ENCODE measurements at regions not wholly inside any gene's neighbourhood (a gene's known extent, or its start where the extent isn't known, plus 50 kb on each side); places are given as distances from the start of the nearest gene placed in this dataset.

GRCh38 chr5:145579301-145579700, 255.8 kb downstream of the PRELID2 start:
- Histone ChIP-seq H3K27ac (no peak overlapping the region), H3K9ac (ENCODE audit: insufficient read length) (no peak overlapping the region), H3K4me3 (no peak overlapping the region), H3K9me3 (ENCODE audit: low read depth, low read length) (no peaks in the 10 kb centered on the region), H3K36me3 (ENCODE audit: insufficient read depth, low read length) (no peaks in the 10 kb centered on the region)
- no peak for DNase-seq (ENCODE audit: low read depth, low spot score)
- TF ChIP-seq POLR2AphosphoS5 (IDR thresholded peaks at IDR 0.05; ENCODE audit: borderline replicate concordance, low read depth, low read length), result no peak

- Histone ChIP-seq H3K9ac (ENCODE audit: insufficient read length) (no peak overlapping the region), H3K36me3 (ENCODE audit: insufficient read depth, low read length) (no peaks in the 10 kb centered on the region), H3K9me3 (ENCODE audit: low read depth, low read length) (no peaks in the 10 kb centered on the region), H3K4me3 (no peak overlapping the region), H3K27ac (no peak overlapping the region)
- no peak for DNase-seq (ENCODE audit: low read depth, low spot score)
- TF ChIP-seq FOXP2 (optimal IDR thresholded peaks at IDR 0.05; ENCODE audit: control extremely low read depth, extremely low read length, insufficient read depth), result no peak
- TF ChIP-seq EZH2 (IDR thresholded peaks at IDR 0.05), result no peak
- TF ChIP-seq POLR2AphosphoS5 (IDR thresholded peaks at IDR 0.05; ENCODE audit: borderline replicate concordance, low read depth, low read length), result no peak
These were observed 260.1 kb downstream of the PRELID2 start for GRCh38 chr5:145574889-145575573.

- no peak overlapping the region for H3K27ac ChIP-seq
- no peaks in the 10 kb centered on the region for H3K9me3 ChIP-seq (ENCODE audit: low read depth, low read length)
- TF ChIP-seq FOXP2 (optimal IDR thresholded peaks at IDR 0.05; ENCODE audit: control extremely low read depth, extremely low read length, insufficient read depth) (no peak), POLR2AphosphoS5 (IDR thresholded peaks at IDR 0.05; ENCODE audit: borderline replicate concordance, low read depth, low read length) (no peak), EZH2 (IDR thresholded peaks at IDR 0.05) (no peak)
- no peak overlapping the region for H3K4me3 ChIP-seq
- no peak overlapping the region for H3K9ac ChIP-seq (ENCODE audit: insufficient read length)
- no peak for DNase-seq (ENCODE audit: low read depth, low spot score)
- no peaks in the 10 kb centered on the region for H3K36me3 ChIP-seq (ENCODE audit: insufficient read depth, low read length)
These were observed 266.6 kb downstream of the PRELID2 start for GRCh38 chr5:145568581-145568980.

DNA sequence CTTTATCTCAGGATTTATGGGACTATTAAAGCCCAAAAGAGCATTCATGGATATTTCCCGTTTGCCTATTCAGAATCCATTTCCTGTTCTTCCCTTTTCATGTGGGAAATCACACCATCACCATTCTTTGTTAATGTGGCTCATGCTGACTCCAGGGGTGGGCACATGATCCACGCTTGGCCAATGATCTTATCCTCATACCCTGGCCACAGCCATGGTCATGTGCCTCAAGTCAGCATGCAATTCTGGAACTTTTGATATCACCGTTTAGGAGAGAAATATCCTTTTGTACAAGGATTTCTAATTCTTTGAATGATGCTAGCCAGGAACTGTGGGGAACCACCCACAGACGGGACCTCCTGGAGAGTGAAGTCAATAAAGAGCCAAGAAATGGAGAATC, 272.2 kb downstream of the PRELID2 start:
- Histone ChIP-seq H3K9me3 (ENCODE audit: low read depth, low read length) (no peaks in the 10 kb centered on the region), H3K9ac (ENCODE audit: insufficient read length) (no peak overlapping the region), H3K27ac (no peak overlapping the region), H3K4me3 (no peak overlapping the region), H3K36me3 (ENCODE audit: insufficient read depth, low read length) (no peaks in the 10 kb centered on the region)
- DNase-seq (ENCODE audit: low read depth, low spot score), result no peak
- TF ChIP-seq POLR2AphosphoS5 (IDR thresholded peaks at IDR 0.05; ENCODE audit: borderline replicate concordance, low read depth, low read length), result no peak
- no peak for TF ChIP-seq FOXP2 (optimal IDR thresholded peaks at IDR 0.05; ENCODE audit: control extremely low read depth, extremely low read length, insufficient read depth)
- TF ChIP-seq EZH2 (IDR thresholded peaks at IDR 0.05), result no peak

- Histone ChIP-seq H3K36me3 (ENCODE audit: insufficient read depth, low read length) (no peaks in the 10 kb centered on the region), H3K9ac (ENCODE audit: insufficient read length) (no peak overlapping the region), H3K9me3 (ENCODE audit: low read depth, low read length) (no peaks in the 10 kb centered on the region), H3K4me3 (no peak overlapping the region), H3K27ac (no peak overlapping the region)
- DNase-seq (ENCODE audit: low read depth, low spot score), result no peak
- TF ChIP-seq POLR2AphosphoS5 (IDR thresholded peaks at IDR 0.05; ENCODE audit: borderline replicate concordance, low read depth, low read length), result no peak
- TF ChIP-seq EZH2 (IDR thresholded peaks at IDR 0.05), result no peak
- TF ChIP-seq FOXP2 (optimal IDR thresholded peaks at IDR 0.05; ENCODE audit: control extremely low read depth, extremely low read length, insufficient read depth), result no peak
These were observed 276.9 kb downstream of the PRELID2 start for GRCh38 chr5:145558288-145558687.

DNA sequence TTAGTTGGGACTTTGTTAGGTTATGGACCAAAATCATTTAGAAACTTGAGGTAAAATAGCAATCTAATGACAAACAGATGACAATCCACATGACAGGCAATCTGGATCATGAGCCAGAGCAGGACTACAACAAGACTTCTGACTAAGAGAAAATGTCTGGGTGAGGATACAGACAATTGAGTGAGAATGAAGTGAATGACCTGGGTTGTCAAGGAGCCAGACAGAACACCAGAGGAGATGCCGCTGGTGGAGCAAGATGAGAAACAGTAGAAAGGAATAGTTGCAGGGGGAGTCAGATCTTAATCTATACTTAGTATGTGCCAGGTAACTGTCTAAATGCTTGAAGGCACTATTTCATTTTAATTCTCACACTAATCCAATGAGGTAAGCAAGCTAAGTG, 277.8 kb downstream of the PRELID2 start:
- no peaks in the 10 kb centered on the region for H3K36me3 ChIP-seq (ENCODE audit: insufficient read depth, low read length)
- TF ChIP-seq FOXP2 (optimal IDR thresholded peaks at IDR 0.05; ENCODE audit: control extremely low read depth, extremely low read length, insufficient read depth) (no peak), EZH2 (IDR thresholded peaks at IDR 0.05) (no peak)
- no peak overlapping the region for H3K9ac ChIP-seq (ENCODE audit: insufficient read length)
- H3K27ac ChIP-seq, result no peak overlapping the region
- H3K9me3 ChIP-seq (ENCODE audit: low read depth, low read length), result no peaks in the 10 kb centered on the region
- DNase-seq (ENCODE audit: low read depth, low spot score), result no peak
- no peak overlapping the region for H3K4me3 ChIP-seq

DNA sequence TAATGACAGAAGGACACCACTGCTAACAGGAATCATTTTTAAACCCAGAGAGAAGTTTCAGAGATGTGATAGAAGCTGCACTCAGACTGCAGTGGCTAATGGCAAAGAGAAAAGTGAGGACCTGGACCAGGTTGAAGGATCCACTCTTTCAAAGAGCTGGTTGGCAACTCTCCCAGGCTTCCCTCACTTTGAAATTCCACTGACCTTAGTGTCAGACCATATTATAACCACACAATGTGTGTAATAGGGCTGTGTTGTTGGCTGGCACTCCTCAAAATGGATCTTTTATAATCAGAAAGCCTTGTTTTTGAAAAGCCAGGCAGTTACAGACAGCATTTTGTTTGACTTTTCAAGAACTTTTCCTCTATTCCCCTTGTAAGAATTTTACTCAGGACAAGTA, 280.7 kb downstream of the PRELID2 start:
- no peak overlapping the region for H3K9ac ChIP-seq (ENCODE audit: insufficient read length)
- H3K27ac ChIP-seq, result no peak overlapping the region

DNA sequence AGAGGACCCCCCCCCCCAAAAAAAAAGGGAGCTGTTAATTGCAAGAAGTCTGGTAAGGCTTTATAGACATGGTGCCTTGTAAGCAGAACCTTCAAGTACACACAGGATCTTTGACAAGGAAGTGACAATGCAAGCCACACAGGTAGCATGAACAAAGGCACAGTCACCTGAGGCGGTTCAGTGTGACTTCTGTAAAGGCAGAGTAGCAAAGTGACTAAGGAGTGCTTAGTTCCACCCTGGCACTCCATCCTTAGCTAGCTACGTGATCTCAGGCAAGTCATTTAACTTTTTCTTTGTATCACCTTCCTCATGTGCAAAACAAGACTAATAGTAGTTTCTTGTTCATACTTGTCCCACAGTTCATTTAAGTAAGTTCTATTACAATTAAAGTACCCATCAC, 282.0 kb downstream of the PRELID2 start:
- Histone ChIP-seq H3K4me3 (no peak overlapping the region), H3K36me3 (ENCODE audit: insufficient read depth, low read length) (no peaks in the 10 kb centered on the region), H3K27ac (no peak overlapping the region), H3K9ac (ENCODE audit: insufficient read length) (no peak overlapping the region), H3K9me3 (ENCODE audit: low read depth, low read length) (no peaks in the 10 kb centered on the region)
- no peak for DNase-seq (ENCODE audit: low read depth, low spot score)
- no peak for TF ChIP-seq FOXP2 (optimal IDR thresholded peaks at IDR 0.05; ENCODE audit: control extremely low read depth, extremely low read length, insufficient read depth)
- TF ChIP-seq EZH2 (IDR thresholded peaks at IDR 0.05), result no peak
- no peak for TF ChIP-seq POLR2AphosphoS5 (IDR thresholded peaks at IDR 0.05; ENCODE audit: borderline replicate concordance, low read depth, low read length)

More for the DNA sequence above, 280.7 kb downstream of the PRELID2 start:
- TF ChIP-seq POLR2AphosphoS5 (IDR thresholded peaks at IDR 0.05; ENCODE audit: borderline replicate concordance, low read depth, low read length) (no peak), FOXP2 (optimal IDR thresholded peaks at IDR 0.05; ENCODE audit: control extremely low read depth, extremely low read length, insufficient read depth) (no peak), EZH2 (IDR thresholded peaks at IDR 0.05) (no peak)
- H3K4me3 ChIP-seq, result no peak overlapping the region
- no peak for DNase-seq (ENCODE audit: low read depth, low spot score)
- no peaks in the 10 kb centered on the region for H3K36me3 ChIP-seq (ENCODE audit: insufficient read depth, low read length)
- H3K9me3 ChIP-seq (ENCODE audit: low read depth, low read length), result no peaks in the 10 kb centered on the region

DNA sequence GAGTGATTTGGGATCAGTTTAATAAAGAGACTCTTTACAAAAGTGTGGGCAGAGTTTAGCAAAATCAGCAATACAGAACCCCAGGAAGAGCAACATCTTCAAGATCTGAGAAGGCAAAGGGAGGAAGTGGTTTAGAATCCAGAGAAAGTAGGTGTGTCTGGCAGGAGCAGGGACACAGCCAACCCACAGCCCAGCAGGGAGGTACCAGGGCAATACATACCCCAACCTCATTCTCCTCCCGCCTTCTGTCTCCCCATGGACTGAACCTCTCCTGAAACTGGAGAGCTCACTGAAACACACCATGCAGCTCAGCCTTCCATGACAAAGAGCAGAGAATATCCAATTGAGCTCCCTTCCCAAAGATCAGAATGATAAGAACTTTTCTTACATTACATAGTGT, 283.4 kb downstream of the PRELID2 start:
- no peaks in the 10 kb centered on the region for H3K9me3 ChIP-seq (ENCODE audit: low read depth, low read length)
- H3K27ac ChIP-seq, result no peak overlapping the region
- TF ChIP-seq POLR2AphosphoS5 (IDR thresholded peaks at IDR 0.05; ENCODE audit: borderline replicate concordance, low read depth, low read length) (no peak), EZH2 (IDR thresholded peaks at IDR 0.05) (no peak), FOXP2 (optimal IDR thresholded peaks at IDR 0.05; ENCODE audit: control extremely low read depth, extremely low read length, insufficient read depth) (no peak)
- H3K36me3 ChIP-seq (ENCODE audit: insufficient read depth, low read length), result no peaks in the 10 kb centered on the region
- no peak overlapping the region for H3K9ac ChIP-seq (ENCODE audit: insufficient read length)
- DNase-seq (ENCODE audit: low read depth, low spot score), result no peak
- no peak overlapping the region for H3K4me3 ChIP-seq

Measured in SK-N-MC (cell line).